ENCODE measurements at regions not wholly inside any gene's neighbourhood (a gene's known extent, or its start where the extent isn't known, plus 50 kb on each side); places are given as distances from the start of the nearest gene placed in this dataset.
"Not testable (repeated sequence)": the region's sequence is repeated elsewhere in the genome, so short reads cannot be mapped to it uniquely, and the experiment has no call there.

DNA sequence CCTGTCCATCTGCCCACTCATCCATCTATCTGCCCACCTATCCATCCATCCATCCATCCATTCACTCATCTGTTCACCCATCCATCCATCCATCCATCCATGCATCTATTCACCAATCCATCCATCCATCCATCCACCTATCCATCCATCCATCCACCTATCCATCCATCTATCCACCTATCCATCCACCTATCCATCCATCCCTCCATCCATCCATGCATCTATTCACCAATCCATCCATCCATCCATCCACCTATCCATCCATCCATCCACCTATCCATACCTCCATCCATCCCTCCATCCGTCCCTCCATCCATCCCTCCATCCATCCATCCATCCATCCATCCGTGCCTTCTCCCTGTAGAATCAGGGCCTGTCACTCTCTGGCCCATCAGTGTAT, 341.9 kb upstream of the CDH5 start:
- not testable (repeated sequence) for DNase-seq (ENCODE audit: low read depth in 2 of 2)

DNA sequence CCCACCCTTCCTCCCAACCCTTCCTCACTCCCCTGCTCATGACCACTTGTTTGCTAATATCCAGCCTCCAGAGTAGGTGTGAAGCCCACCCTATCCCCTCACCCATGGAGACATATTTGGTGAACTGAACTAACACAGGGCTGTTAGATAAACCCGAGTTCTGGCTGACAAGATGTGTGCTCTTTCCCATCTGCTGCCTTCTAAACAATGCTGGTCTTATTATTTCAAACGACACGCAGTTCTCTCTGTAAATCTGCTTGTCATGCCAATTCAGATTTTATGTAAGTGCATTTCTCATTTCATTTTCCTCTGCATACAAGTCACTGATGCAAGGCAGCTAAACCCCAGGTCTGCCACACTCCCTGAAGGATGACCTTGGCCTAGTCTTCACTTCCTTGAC, 343.0 kb upstream of the CDH5 start:
- DNase-seq (ENCODE audit: low read depth in 2 of 2), result no peak

DNA sequence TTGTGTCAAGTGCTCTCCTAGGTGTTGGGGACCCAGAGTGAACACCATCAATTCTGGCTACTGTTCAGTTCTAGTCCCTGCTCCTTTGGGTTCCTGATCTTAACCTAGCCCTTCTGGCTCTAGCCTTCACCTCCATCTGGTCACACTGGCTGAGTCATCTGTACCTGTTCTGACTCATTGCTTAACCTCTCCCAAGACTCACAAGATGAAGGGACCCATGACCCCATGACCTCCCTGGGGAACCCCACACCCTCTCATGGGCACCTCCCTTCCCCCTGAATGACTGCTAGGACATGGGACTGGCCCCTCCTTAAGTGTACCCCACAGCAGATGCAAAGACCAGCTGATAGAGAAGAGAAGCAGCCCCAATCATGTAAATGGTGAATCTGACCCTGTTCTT, 345.8 kb upstream of the CDH5 start:
- no peak for DNase-seq (ENCODE audit: low read depth in 2 of 2)

DNA sequence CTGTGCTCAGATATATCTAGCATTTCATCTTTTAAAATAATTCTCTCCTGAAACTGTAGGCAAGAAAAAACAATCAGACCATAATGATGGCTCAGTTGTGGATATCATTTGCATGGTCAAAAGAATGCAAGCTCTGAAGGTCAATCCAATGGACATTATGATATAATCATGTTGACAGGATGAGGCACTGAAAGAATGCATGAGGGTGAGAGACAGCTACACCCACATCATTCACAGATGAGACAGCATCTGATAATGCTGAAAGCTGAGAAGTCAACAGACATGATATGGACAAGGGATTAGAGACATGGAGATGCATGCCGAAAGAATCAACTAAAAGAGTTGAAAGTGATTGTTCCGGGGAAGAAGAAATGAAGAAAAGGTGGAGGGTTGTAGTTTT, 346.4 kb upstream of the CDH5 start:
- DNase-seq (ENCODE audit: low read depth in 2 of 2), result no peak

DNA sequence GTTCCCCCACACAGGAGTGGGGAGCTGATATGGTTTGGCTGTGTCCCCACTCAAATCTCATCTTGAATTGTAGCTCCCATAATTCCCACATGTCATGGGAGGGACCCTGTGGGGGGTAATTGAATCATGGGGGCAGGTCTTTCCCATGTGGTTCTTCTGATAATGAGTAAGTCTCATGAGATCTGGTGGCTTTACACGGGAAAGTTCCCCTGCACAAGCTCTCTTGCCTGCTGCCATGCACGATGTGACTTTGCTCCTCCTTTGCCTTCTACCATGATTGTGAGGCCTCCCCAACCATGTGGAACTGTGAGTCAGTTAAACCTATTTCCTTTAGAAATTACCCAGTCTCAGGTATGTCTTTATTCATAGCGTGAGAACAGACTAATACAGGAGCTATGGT, 347.0 kb upstream of the CDH5 start:
- not testable (repeated sequence) for DNase-seq (ENCODE audit: low read depth in 2 of 2)

DNA sequence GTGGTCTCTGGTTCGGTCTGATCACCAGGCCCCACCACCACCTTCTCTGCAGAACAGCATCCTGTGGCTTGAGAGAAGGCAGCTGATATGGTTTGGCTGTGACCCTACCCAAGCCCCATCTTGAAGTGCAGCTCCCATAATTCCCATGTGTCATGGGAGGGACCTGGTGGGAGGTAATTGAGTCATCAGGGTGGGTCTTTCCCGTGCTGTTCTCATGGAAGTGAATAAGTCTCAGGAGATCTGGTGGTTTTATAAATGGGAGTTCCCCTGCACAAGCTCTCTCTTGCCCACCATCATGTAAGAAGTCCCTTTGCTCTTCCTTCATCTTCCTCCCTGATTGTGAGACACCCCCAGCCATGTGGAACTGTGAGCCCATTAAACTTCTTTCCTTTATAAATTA, 352.3 kb upstream of the CDH5 start:
- no peak for DNase-seq (ENCODE audit: low read depth in 2 of 2)

DNA sequence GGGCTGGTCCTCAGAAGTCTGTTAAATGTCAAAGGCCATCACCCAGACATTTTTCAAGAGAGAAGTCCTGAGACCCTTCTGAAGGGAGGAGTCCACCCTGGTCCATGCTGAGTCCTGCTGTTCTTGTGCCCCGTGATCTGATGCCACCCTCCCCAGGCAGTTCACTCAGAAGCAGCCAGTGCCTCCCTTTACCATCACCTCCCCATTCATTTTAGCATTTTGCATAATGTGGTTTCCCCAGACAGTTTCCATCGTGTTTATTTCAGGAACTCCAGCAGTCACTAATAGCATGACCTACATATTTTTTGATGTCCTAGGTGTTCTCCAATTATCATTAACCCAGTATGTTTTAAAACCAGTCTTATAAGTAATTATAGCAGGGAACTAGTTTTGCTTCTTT, 353.0 kb upstream of the CDH5 start:
- no peak for DNase-seq (ENCODE audit: low read depth in 2 of 2)

DNA sequence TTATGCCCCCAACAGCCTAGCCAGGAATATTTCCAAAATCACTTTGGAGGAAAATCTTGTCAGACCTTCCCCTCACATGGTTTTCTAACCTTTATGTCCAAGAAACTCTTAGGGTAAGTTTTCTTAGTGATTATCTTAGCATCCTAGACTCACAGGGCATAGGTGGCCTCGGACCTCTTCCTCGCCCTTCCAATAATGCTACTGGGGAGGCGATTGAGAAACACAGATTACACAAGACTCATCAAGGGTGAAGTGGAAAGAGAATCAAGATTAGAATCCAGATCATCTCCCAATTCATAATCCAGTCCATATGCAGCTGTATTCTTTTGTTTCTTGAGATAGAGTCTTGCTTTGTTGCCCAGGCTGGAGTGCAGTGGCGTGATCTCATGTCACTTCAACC, 358.4 kb upstream of the CDH5 start:
- no peak for DNase-seq (ENCODE audit: low read depth in 2 of 2)

DNA sequence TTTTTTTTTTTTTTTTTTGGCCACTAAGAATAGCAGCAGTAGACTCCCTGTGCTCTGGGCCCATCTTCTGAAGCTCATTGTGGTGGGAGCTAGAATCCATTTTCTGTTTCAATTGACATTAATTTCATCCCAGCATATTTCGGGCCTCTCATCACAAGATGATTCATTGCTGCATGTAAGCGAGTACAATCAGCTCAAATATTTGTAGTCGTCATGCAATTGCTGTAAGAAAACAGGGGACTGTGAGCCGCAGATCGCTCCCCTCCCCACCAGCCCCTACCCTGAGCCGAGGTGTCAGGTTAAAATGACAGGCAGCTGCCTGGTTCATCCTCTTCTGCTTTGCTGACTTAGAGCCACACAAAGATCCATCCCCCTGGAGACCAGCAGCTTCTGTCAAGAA, 358.8 kb upstream of the CDH5 start:
- no peak for DNase-seq (ENCODE audit: low read depth in 2 of 2)

DNA sequence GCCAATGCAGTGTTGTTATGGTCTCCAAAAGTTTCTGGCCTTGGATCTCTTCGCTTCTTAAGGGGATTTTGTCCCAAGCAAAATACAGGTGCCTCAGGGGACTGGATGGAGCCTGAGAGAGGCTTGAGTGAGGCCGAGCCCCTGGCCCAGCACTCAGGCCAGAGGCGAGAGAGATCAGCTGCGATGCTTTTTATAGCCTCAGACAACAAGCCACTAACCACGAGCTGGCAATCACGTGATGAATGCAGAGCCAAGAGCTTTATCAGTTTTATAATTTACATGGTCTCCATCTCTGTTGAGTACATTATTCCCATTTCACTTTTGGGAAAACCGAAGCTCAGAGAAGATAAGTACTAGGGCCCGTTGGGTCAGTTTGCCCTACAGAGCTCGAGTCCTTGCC, 360.0 kb upstream of the CDH5 start:
- DNase-seq (ENCODE audit: low read depth in 2 of 2), result no peak

DNA sequence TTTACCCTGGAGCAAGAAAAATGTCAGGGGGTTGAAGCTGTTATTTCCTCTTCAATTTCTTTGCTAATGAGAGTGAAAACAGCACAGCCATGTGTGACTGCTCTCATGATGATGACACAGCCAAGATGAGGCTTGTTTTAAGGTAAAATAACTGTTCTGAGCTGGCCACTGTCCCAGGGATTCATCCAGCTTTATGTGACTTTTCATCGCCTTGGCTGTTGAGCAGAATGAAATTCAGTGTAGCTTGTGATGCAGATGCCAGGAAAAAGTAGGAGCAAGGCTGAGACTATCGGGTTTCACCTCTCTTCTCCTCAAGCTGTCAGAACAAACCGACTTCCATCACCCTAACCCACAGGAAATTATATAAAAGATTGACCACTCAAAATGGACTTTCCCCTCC, 361.8 kb upstream of the CDH5 start:
- DNase-seq (ENCODE audit: low read depth in 2 of 2), result no peak

DNA sequence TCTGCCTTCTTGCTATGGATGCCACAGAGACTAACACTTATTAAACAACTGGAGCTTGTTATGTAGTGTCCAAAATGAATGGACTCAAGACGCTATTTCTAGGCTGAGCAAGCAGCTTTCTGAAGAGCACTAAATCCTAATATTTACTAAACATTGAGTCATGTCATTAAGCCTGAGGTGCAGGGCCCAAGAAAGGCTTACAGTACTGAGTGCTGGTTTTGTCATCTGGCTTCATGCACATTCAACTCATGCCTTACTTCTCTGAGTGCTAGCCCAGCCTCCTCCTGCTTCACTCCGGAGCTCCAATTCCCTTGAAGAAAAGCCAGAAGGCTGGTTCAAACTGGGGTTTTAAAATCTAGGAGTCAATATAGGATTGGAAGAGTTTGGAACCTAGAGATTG, 363.3 kb upstream of the CDH5 start:
- DNase-seq (ENCODE audit: low read depth in 2 of 2), result no peak

DNA sequence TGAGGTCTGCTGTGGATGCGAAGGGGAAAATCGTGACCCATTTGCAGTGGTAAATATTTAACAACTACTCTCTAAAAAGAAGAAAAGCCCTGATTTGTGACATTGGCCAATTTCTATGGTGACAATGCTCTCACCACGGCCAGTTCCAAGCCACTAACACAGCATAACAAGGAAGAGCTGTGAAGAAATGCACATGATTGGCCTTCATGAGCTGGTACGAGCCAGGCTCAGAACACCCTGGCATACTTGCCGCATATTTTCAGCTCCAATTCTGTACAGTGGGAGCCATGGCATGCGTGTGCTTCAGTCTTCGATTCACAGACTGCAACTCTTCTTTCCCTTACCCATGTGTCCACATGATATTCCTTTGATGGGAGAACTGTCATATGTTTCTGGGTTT, 363.9 kb upstream of the CDH5 start:
- DNase-seq (ENCODE audit: low read depth in 2 of 2), result no peak

DNA sequence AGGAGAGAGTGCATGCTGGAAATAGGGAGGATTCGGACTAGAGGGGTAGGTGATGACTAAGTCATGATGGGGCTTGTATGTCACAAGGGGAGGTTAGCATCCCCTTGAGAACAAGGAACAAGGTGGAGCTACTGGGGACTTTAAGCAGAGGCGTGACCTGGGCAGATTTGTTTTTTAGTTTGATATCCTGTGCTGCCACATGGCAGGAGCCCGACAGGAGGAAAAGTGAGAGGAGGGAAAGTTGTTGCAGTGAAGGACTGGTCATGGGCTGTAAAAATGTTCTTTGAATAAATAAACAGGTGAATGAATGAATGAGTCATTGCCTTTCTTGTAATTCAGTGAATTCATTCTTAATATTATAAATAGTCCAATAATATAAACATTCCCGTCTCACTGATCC, 365.1 kb upstream of the CDH5 start:
- DNase-seq (ENCODE audit: low read depth in 2 of 2), result no peak

DNA sequence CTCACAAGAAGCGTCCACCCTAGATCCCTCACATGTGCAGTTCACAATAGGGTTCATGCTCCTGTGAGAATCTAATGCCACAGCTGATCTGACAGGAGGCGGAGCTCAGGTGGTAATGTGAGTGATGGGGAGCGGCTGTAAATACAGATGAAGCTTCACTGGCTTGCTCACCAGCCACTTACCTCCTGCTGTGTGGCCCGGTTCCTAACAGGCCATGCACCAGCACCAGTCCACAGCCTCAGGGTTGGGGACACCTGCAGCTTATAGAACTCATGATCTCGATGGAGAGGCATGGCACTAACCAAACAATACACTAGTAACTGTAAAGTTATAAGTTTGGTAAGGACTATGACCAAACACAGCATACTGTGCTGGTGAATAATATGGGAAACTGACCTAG, 368.0 kb upstream of the CDH5 start:
- no peak for DNase-seq (ENCODE audit: low read depth in 2 of 2)

DNA sequence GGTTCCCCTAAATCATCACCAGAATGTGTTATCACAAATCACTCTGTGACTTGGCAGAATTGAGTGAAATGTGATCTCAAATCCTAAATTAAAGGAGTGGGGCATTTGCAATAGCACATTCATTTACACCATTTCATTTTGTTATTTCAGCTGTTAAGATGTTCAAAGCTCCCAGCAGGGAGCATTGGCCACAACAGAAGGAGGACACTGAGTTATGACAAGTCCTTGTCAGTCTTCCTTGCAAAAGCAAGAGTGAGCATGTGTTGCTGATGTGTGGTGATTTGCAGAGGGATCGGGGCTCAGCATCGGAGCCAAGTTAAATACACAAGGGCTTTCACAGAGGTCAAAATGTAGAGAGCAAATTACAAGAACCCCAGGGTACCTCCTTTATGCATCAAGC, 372.2 kb upstream of the CDH5 start:
- no peak for DNase-seq (ENCODE audit: low read depth in 2 of 2)

DNA sequence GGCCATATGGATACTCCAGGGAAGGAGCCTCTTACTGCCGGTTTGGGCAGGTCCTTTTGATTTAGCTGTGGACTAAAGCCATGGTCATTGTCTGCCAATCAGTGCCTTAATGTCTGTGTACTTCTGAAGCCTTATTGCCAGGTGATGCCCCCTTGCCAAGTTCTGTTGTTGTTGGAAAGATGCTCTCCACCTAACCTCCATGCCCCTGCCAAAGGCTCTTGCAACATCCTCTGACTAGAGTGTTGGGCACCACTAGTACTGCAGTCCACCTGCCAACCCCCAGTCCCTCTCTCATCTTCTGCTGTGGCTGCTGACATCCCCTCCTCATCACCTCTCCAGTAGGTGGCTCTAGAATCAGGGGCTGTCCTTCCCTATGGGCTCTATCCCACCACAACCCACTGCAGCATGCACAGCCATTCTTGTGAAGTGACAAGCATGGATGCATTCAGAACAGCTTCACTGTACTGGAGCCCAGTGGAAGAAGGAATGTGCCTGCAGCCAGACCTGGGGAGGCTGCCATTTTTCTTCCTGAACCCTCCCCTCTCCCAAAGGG, 375.3 kb upstream of the CDH5 start:
- DNase-seq (ENCODE audit: low read depth in 2 of 2), result no peak

DNA sequence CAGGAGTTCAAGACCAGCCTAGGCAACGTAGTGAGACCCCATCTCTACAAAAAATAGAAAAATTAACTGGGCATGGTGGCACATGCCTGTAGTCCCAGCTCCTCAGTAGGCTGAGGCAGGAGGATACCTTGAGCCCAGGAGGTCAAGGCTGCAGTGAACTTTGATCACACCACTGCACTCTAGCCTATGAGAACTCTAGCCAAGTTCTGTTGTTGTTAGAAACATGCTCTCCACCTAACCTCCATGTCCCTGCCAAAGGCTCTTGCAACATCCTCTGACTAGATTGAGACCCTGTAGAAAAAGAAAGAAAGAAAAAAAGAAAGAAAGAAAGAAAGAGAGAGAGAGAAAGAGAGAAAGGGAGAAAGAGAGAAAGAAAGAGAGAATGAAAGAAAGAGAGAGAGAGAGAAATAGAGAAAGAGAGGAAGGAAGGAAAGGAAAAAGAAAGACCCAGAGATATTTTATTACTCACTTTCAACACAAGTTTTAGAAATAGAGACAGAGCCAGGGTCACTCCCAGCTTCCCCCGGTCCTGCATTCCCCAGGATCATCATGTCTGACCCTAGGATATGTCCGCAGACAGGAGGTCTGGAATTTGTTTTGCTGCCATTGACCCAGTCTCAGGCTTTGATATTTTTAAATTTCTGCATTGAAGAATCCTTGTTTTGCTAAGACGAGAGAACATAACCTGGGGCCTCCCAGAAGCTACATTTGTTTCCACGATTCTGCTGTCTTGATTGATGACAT, 376.5 kb upstream of the CDH5 start:
- DNase-seq (ENCODE audit: low read depth in 2 of 2), result no peak

DNA sequence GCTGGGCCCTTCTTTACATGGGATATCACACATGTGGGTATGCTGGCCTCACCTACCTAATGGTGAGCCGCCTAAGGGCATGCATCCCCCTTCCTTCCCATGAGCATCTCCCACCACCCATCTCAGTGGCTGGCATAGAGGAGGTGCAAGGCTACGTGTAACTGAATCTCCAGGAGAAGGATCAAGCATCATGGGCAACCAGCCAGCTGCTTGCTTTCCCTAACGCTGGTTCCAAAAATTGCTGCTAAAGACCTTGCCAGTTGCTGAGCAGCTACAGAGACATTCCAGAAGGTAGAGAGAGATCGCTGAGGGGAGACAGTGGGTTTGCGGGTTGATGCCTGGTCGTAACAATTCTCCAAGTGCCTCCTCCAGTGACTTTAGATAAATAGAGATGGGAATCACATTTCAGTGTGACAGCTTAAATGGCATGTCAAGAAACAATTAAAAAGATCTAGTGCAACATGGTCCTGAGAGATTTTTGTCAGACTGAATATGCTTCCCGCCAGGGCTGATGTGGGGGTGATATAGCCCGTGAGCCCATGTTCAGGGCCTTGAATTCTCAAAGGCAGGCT, 378.4 kb upstream of the CDH5 start:
- no peak for DNase-seq (ENCODE audit: low read depth in 2 of 2)

DNA sequence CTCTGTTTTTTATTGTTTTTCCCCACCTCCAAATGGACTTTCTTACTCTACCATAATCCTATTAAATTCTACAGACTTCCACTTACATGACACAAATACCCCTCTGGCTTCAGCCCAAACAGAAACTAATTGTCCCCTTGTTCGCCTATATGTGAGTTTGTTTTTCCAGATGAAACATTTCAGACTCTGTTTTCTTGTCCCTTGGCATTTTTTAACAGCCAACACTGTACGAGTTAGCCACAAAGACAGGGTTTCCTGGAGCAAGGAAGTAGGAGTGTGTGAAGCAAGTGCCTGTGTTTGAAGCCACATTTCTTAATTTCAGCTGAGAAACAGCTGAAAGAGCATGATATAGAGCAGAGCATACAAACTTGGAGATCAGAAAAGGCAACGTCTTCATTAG, 382.2 kb upstream of the CDH5 start:
- no peak for DNase-seq (ENCODE audit: low read depth in 2 of 2)

DNA sequence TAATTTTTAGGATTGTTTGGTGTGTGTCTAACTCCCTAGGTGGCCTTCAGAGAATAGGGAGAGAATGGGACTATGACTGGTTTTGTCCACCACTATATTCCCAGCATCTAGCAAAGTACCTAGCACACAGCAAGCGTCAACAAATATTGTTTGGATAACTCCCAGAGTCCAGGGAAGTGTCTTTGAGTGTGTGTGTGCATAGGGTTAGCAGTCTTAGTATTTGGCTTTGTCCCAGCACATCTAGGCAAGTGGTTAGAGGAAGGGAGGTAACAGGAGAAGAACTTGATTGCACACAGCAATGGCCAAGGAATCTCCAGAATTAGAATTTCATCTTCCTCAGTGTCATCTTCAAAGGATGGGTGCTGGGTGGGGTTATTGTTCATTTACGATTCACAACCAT, 385.4 kb upstream of the CDH5 start:
- no peak for DNase-seq (ENCODE audit: low read depth in 2 of 2)

DNA sequence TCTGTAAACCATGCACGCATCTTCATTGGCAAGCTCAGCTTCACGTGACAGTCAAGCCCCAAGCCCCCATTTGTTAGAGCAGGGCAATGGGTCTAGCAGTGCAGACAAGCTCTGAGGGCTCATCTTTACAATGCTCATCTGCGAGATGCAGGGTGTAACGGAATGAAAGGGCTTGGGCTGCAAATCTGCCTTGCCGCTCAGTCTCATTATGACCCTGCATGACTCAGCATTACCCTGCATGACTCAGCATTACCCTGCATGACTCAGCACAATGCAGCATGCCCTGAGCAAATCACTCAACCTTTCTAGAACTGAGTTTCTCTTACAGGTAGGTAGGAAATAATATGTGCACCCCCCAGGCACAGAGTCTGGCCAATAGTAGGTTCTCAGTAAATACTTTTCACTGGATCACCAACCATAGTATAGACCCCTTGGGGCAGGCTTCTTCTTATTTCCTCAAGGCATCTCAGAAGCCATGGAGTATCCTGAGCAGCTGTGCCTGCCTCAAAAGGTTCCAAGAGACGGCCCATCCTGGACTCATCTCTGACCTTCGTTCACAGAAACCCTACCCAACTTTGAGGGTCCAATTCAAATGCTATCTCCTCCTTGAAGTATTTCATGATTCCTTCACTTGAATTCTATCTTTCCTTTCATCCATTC, 391.3 kb upstream of the CDH5 start:
- no peak for DNase-seq (ENCODE audit: low read depth in 2 of 2)

DNA sequence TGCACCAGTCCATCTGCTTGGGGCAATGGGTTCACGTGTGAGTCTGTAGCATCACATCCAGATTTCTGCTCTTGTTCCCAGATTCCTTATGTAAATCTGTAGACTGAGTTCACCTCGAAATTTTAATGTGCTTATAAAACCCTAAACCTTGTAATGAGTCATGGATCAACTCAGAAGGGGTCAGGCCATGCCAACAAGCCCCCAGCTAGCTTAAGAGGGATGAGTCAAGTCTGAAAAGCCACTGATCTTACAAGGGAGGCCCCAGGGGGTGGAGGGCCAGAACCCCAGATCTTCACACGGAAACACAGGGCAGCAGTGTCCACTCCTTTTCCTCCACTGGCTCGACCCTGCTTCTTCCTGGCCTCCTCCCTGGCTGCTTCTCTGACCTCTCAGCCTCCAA, 399.1 kb upstream of the CDH5 start:
- DNase-seq (ENCODE audit: low read depth in 2 of 2), result no peak

Data from stimulated activated CD4-positive, alpha-beta T cell treated with anti-CD3 and anti-CD28 coated beads, Interleukin-1b, Interleukin-23, amount 100 ng/mL, for 1 hour (primary cell).